HG03025 (cell line): ENCODE measurements at regions not wholly inside any gene's neighbourhood (a gene's known extent, or its start where the extent isn't known, plus 50 kb on each side); places are given as distances from the start of the nearest gene placed in this dataset.

Experiments used
- ATAC-seq: cut with Tn5 transposase; IDR thresholded peaks from one replicate; pipeline ENCODE4 v1.9.1; 2021; ENCODE audit warnings: mild to moderate bottlenecking, moderate library complexity; ENCODE audit not compliant: unreplicated experiment, low FRiP score

DNA sequence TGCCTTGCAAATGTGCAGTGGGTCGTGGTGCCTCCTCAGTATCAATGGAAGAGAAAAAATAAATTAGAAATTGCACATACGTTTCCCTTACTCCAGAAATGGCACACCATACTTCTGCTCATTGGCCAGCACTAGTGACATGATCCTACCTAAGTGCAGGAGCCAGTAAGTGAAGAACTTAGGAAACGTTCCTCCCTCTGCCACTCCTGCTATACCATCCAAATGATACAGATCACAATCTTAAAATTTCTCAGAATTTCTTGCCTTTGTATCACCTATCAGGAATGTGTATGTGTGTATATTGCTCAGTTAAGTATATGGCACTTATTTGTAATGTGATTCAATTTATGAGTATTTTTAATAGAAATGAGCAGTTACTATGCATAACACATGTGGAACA, 237.0 kb upstream of the UBE2E3 start:
- ATAC-seq = no peak

- no peak for ATAC-seq
These were observed 237.6 kb upstream of the UBE2E3 start for GRCh38 chr2:180742801-180743200.

DNA sequence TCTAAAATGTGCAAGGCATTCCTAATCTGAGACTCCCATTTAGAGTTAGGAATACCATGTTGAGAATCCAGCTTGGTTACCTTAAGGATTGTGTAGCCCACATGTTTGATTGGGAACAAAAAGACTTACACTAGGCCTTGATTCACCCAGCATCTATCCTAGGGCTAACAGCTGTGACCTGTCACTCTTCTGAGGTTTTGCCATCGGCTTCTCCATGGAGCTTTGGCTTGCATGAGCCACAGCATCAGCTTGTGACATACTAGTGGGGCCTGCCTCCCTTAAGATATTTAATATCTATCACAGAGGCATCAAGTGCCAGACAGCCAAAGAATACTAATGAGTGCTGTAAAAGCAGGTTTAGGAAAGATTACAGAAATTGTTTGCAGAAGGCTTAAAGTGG, 241.3 kb upstream of the UBE2E3 start:
- no peak for ATAC-seq

- no peak for ATAC-seq
These were observed 244.6 kb upstream of the UBE2E3 start for GRCh38 chr2:180735799-180736198.

GRCh38 chr2:180734382-180734781, 246.0 kb upstream of the UBE2E3 start:
- no peak for ATAC-seq

GRCh38 chr2:180733330-180733729, 247.1 kb upstream of the UBE2E3 start:
- ATAC-seq = no peak

DNA sequence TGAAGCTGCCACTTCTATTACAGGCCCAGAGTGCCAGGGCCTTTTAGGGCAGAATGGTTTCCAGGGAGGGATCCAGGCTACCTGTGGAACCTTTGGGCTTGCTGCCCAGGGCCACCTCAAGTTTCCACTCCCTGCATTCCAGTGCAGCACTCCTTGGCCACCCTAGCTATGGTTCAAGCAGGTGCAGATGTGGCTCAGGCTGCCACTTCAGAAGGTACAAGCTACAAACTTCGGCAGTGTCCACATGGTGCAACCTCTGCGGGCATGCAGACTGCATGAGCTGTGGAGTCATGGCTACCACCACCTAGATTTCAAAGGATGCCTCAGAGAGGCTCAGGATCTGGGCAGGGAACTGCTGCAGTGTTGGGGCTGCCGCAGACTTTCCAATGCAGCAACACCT, 248.1 kb upstream of the UBE2E3 start:
- no peak for ATAC-seq

- no peak for ATAC-seq
These were observed 249.4 kb upstream of the UBE2E3 start for GRCh38 chr2:180730976-180731375.

- no peak for ATAC-seq
These were observed 251.4 kb upstream of the UBE2E3 start for GRCh38 chr2:180728928-180729559.

DNA sequence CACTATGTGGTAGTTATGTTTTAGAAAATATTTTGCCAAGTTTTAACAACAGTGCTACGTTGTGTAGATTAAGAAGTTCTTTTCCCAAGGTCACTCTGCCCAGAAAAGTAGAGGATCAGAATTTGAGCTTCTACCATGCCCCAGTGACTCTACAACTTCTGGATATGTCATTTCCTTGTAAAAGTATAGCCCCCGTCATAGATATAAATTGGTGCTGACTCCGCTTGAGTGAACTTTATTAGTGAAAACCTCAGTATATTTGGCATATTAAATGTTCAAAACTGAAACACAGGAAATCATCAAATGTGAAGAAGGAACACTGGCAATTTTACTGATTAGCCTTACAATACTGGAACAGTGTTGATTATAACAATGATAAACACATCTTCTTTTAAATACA, 256.7 kb upstream of the UBE2E3 start:
- no peak for ATAC-seq

DNA sequence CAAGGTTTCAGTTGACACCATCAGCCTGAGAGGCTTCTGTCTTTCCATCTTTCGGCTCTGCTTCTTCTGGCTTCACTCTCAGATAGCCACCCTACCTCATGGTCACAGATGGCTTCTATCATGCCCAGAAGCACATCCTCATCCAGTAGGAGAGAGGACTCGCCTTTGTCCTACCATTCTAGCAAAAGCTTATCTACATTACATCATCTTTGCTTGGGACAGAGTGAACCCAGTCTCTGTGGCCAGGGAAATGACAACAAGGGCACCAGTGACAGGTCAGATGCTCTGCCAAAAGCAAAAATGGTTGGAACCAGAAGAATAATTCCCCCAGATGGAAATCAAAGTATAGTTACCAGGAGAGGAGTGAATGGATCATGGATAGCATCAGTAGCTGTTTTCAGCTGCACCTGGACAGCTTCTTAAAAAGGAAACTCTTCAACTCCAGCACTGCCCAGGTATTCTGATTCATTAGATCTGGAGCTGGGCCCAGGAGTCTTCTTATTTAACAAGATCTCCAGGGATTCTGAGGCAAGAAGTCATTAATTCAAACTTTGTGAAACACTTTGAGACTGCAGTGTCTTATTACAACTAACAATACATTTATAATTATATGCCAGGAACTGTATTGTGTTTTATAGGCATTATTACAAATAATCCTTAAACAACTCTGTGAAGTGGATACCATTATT, 257.7 kb upstream of the UBE2E3 start:
- no peak for ATAC-seq

DNA sequence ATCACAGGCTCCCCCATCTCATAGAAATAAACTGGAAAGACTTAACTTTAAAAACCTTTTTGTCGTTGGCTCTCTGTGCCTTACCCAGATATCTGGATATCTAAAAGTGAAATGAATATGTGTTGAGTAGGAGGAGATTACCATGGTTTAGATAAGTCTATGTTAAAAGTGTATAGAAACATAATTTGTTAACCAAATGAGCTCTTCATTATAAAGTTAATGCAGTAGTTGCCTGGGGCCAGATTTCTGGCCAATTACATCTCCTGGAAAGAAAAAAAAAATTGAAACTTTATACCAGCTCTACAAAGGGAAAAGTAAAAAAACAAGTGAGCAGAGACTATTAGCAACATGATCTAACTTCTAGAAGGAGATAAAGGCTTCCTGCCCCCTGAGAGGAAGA, 259.6 kb upstream of the UBE2E3 start:
- ATAC-seq = no peak

DNA sequence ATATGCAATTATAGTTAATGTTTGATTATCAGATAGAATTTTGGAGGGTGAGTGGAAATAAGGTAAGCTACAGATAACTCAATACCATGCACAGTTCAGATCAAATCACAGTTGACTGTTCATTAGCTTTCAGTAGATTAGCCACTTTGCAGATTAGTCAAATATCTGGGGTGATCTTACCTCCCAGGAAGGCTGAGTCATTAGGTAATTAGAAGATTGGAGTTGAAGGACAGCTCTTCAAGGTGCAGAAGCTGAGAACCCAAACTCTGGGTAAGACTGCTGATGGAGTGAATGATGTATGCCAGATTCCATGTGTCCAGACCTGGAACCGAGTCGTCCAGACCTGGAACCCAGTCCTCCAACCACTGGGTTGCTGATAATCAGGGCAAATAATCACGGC, 262.8 kb upstream of the UBE2E3 start:
- ATAC-seq = no peak

GRCh38 chr2:180716186-180717180, 263.9 kb upstream of the UBE2E3 start:
- no peak for ATAC-seq

DNA sequence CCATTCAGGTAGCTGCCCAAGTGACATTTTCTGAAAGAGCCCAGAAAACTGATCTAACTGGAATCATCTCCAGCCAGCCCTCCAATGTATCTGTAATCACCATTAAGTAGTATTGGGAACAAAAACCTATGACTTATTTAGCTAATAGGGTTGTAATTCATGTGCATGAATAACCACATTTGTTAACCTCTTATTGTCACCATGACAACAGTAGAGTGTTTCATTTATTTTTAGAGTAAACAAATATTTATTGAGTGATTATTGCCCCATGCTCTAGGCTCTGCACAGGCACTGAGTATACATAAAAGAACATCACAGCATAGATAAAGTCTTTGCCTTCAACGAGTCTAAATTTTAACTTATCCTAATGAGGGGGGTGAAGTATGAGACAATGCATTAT, 265.4 kb upstream of the UBE2E3 start:
- ATAC-seq = no peak

DNA sequence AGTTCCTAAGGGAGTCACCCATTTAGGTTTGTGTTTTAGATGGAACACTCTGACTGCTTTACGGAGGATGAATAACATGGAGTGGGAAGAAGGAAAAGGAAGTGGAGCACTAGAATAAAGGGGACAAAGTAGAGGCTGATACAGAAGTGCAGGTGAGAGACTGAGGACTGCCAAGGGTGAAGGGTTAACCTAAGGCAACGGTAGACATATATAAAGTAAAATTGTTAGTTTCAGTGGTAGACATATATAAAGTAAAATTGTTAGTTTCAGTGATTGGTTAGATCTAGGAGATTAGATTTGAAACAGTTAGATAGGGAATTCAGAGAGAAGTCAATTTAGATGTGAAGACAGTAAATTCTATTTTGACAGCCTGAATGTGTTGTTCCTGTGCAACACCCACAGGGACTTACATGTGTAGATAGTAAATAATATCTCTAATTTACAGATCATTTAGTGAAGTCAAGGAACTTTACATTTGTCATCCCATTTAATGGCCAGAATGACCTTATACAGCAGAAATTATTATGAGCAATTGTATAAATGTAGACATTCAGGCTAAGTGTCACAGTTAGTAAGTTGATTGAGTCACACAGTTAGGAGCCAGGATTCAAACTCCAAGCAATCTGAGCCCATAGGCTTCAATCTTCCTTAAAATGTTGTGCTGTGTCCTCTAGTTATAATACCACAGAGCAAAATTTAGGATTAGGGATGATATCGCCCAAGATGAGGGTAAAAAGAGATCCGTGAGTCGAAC, 270.8 kb upstream of the UBE2E3 start:
- no peak for ATAC-seq

- no peak for ATAC-seq
These were observed 272.6 kb upstream of the UBE2E3 start for GRCh38 chr2:180707884-180708205.

DNA sequence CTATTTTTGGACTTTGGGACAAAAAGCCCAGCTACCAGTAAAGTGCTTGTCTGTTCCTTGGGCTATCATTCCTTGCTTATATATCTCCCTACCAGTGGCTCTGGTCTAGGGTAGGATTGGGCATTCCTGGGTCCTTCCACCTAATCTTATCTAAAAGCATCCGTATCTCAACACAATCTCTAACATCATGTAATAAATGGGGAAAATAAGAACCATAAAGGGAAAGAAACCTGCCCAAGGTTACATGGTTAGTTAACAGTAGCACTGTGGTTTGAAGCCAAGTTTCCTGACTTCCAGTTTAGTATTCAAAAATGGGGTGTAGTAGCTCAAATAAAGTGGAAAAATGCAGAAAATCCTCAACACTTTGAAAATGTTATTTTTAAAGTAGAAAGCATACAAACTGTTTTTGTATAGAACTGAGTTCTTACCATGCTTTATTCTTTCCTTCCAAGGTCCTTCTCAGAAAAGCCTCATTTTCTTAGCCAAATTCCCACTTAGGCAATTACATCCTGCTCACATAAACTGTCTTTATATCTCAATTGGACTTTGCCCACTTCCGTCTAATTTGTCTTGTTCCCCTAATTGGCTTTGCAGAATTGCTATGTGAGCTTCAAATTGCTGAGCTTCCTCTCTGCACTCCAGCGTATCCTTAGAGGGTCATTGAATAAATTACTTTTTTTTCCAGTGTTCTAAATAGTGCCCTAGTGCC, 273.1 kb upstream of the UBE2E3 start:
- no peak for ATAC-seq

GRCh38 chr2:180706694-180707093, 273.7 kb upstream of the UBE2E3 start:
- ATAC-seq = no peak

DNA sequence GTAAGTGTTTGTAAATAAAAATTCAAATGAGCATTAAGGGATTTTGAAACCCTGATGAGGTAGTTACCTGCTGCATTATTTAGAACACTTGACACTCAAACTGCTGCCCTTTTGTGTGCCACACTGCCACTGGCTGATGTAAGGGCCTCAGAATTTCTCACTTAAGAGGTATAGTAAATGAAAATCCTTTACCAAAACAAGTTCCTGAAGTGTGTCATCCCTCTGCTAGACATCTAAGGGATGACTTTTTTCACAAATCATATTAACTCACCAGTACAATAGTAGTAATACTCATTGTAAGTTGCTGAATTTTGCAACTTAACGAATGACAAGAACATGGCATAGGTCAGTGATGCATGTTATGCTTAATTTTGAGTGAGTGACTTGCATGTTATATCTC, 274.9 kb upstream of the UBE2E3 start:
- no peak for ATAC-seq
